ENCODE measurements at regions not wholly inside any gene's neighbourhood (a gene's known extent, or its start where the extent isn't known, plus 50 kb on each side); places are given as distances from the start of the nearest gene placed in this dataset.

DNA sequence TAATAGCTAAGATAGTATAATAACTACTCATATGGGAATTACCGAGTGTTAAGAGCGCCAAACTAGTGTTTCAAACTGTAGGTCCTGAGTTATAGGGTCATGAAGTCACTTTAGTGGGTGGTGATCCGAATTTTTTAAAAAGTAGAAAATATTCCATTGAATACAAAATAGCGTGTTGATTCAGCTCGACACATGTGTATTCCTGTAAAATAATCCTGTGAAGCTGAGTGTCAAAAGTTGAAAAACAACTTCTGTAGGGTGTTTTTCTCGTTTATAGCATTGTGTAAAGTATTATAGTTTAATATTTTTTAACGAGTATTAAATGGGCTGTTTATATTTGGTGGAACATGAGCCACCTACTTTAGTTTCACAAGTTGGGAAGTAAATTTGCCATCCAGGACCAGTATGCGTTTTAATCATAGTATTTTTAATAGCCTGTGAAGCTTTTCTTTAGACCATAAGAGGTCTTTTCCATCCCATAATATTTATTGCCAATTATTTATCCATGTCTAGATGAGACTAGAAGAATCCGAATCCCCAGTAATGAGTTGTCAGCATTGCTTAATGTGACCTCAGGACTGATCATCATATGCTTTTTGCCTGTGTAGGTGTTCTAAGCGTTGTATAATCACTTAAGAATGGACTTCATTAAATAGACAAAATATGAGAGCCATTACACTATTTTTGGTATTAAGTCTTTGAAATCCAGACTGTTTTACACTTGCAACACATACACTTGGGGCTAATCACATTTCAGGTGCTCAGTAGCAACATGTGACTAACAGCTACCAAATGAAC lies 84.1 kb downstream of the PTPDC1 start:
- H3K4me3 ChIP-seq (replicated peaks in 1 of 3) = peak overlapping the region; percentile 65 to 84 (median 70)
- H3K27me3 ChIP-seq = no peaks in the 10 kb centered on the region
- H3K27ac ChIP-seq = peak overlapping the region; percentile 99 to 100 (median 100)
- WGBS, 2 donors = 12 to 13% methylated on average over 10 of the region's 10 CpGs
- TF ChIP-seq, protein P1, sequence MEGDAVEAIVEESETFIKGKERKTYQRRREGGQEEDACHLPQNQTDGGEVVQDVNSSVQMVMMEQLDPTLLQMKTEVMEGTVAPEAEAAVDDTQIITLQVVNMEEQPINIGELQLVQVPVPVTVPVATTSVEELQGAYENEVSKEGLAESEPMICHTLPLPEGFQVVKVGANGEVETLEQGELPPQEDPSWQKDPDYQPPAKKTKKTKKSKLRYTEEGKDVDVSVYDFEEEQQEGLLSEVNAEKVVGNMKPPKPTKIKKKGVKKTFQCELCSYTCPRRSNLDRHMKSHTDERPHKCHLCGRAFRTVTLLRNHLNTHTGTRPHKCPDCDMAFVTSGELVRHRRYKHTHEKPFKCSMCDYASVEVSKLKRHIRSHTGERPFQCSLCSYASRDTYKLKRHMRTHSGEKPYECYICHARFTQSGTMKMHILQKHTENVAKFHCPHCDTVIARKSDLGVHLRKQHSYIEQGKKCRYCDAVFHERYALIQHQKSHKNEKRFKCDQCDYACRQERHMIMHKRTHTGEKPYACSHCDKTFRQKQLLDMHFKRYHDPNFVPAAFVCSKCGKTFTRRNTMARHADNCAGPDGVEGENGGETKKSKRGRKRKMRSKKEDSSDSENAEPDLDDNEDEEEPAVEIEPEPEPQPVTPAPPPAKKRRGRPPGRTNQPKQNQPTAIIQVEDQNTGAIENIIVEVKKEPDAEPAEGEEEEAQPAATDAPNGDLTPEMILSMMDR (IDR thresholded peaks at IDR 0.05) = no peak
- no peak for TF ChIP-seq POLR2A (IDR thresholded peaks at IDR 0.05)
- H3K9me3 ChIP-seq = no peaks in the 10 kb centered on the region
- DNase-seq = no peak
- H3K4me1 ChIP-seq = peaks cover 40 to 49% of the 10 kb centered on the region in 2 donors
- intact Hi-C loops (cut with DNase I) = no loop called here
- H3K36me3 ChIP-seq = no peaks in the 10 kb centered on the region

DNA sequence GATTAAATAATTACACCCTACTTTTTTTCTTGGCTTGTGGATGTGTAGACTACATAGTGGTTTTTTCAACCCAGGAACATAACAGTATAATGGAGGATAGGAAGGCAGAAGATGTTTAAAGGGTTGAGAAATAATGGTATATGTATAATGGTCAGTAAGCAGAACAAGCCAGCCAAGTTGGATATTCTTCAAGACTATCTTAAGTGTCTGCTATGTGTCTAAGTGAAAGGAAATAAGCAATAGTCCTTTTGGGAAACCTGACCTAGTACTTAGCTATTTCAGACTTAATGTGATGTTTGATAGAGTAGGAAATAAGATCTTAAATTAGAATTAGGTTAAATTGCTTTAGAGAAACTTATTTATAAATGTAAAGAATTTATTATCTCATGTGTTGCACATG lies 85.7 kb downstream of the PTPDC1 start:
- no peak for DNase-seq
- Histone ChIP-seq H3K27ac (peak overlapping the region; percentile 23 to 100 (median 99)), H3K4me3 (replicated peaks in 1 of 3) (peak overlapping the region in 1 of 3 donors; percentile 84), H3K36me3 (no peaks in the 10 kb centered on the region), H3K4me1 (peaks cover 55 to 61% of the 10 kb centered on the region in 2 donors), H3K9me3 (no peaks in the 10 kb centered on the region), H3K27me3 (no peaks in the 10 kb centered on the region)
- TF ChIP-seq, protein P1 (IDR thresholded peaks at IDR 0.05) = no peak
- TF ChIP-seq POLR2A (IDR thresholded peaks at IDR 0.05) = no peak
- intact Hi-C loops (cut with DNase I) = no loop called here

GRCh38 chr9:94173632-94174031 lies 85.5 kb upstream of the ZNF169 start:
- Histone ChIP-seq H3K9me3 (no peaks in the 10 kb centered on the region), H3K4me1 (peaks cover 69 to 86% of the 10 kb centered on the region in 2 donors), H3K36me3 (peaks cover 11 to 14% of the 10 kb centered on the region in 2 donors), H3K27ac (peak overlapping the region; percentile 25 to 54 (median 46)), H3K4me3 (replicated peaks in 1 of 3) (no peak overlapping the region), H3K27me3 (no peaks in the 10 kb centered on the region)
- WGBS, 2 donors = 62 to 71% methylated on average over 3 of the region's 3 CpGs
- TF ChIP-seq, protein P1 (IDR thresholded peaks at IDR 0.05) = no peak
- no peak for TF ChIP-seq POLR2A (IDR thresholded peaks at IDR 0.05)
- intact Hi-C loops (cut with DNase I) = no loop called here
- DNase-seq = no peak

- H3K9me3 ChIP-seq = no peaks in the 10 kb centered on the region
- intact Hi-C loops (cut with DNase I) = no loop called here
- 64 to 79% methylated on average over 1 of the region's 1 CpG for WGBS, 2 donors
- TF ChIP-seq, protein P1 (IDR thresholded peaks at IDR 0.05) = no peak
- no peak for TF ChIP-seq POLR2A (IDR thresholded peaks at IDR 0.05)
- no peak for DNase-seq
- H3K4me1 ChIP-seq = peaks cover 74 to 90% of the 10 kb centered on the region in 2 donors
- peaks cover 11 to 14% of the 10 kb centered on the region in 2 donors for H3K36me3 ChIP-seq
- H3K4me3 ChIP-seq (replicated peaks in 1 of 3) = no peak overlapping the region
- H3K27me3 ChIP-seq = no peaks in the 10 kb centered on the region
- peak overlapping the region in 1 of 3 donors; percentile 54 for H3K27ac ChIP-seq
Observed at GRCh38 chr9:94174164-94174563, 84.9 kb upstream of the ZNF169 start.

DNA sequence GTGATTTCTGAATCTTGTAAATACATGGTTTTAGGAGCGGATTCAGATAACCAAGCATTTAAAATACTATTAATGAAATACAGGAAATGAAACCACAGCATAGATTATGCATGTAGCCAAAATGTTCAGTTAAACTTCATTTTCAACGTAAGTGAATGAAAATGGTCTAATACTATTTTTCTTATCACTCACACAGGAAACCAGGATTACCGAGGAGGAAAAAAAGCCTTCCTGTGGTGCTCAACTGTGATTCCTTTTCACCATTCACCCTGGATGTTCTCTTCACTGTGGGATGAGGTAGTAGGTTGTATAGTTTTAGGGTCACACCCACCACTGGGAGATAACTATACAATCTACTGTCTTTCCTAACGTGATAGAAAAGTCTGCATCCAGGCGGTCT lies 83.4 kb upstream of the ZNF169 start:
- Histone ChIP-seq H3K27me3 (no peaks in the 10 kb centered on the region), H3K27ac (no peak overlapping the region), H3K4me1 (peaks cover 73 to 93% of the 10 kb centered on the region in 2 donors), H3K9me3 (no peaks in the 10 kb centered on the region), H3K4me3 (replicated peaks in 1 of 3) (no peak overlapping the region), H3K36me3 (peaks cover 11 to 14% of the 10 kb centered on the region in 2 donors)
- 74% methylated on average over 5 of the region's 5 CpGs for WGBS, 2 donors
- DNase-seq = no peak
- TF ChIP-seq, protein P1 (IDR thresholded peaks at IDR 0.05) = no peak
- TF ChIP-seq POLR2A (IDR thresholded peaks at IDR 0.05) = no peak
- intact Hi-C loops (cut with DNase I) = no loop called here
